Loucy (cell line): ENCODE measurements at regions not wholly inside any gene's neighbourhood (a gene's known extent, or its start where the extent isn't known, plus 50 kb on each side); places are given as distances from the start of the nearest gene placed in this dataset.

Experiments used
- H2AFZ ChIP-seq: fragments of 200-600 bp; sonication (generic); 2 replicates; pipeline ENCODE4 v1.6.0; 2016; ENCODE audit warnings: antibody characterized with exemption, mild to moderate bottlenecking, low read length, moderate library complexity
- H3F3A ChIP-seq: fragments of 200-600 bp; 2 replicates; pipeline ENCODE4 v1.6.0; 2016; ENCODE audit warnings: antibody characterized with exemption, low read depth, mild to moderate bottlenecking
- H3K27me3 ChIP-seq: fragments of 200-600 bp; sonication (generic); 2 replicates; pipeline ENCODE4 v1.6.1; 2014; ENCODE audit warnings: low read length, mild to moderate bottlenecking; ENCODE audit not compliant: insufficient read depth, poor library complexity, severe bottlenecking
- H3K36me3 ChIP-seq: fragments of 200-600 bp; sonication (generic); 2 replicates; pipeline ENCODE4 v1.6.1; 2016; ENCODE audit warnings: low read length; ENCODE audit not compliant: insufficient read depth
- H3K4me1 ChIP-seq: fragments of 200-600 bp; sonication (generic); 2 replicates; pipeline ENCODE4 v1.5.1; 2014; ENCODE audit warnings: low read length, mild to moderate bottlenecking; ENCODE audit not compliant: insufficient read depth, poor library complexity, severe bottlenecking
- H3K4me2 ChIP-seq: fragments of 200-600 bp; sonication (generic); 2 replicates; pipeline ENCODE4 v1.6.0; 2014; ENCODE audit warnings: antibody characterized with exemption, low read length, low read depth, mild to moderate bottlenecking; ENCODE audit not compliant: poor library complexity, severe bottlenecking
- H3K4me3 ChIP-seq: fragments of 200-600 bp; sonication (generic); 2 replicates; pipeline ENCODE4 v1.5.1; 2014; ENCODE audit warnings: low read length, mild to moderate bottlenecking, mixed read lengths; ENCODE audit not compliant: poor library complexity, severe bottlenecking
- H3K79me2 ChIP-seq: fragments of 200-600 bp; sonication (generic); 2 replicates; pipeline ENCODE4 v1.6.1; 2014; ENCODE audit warnings: low read length; ENCODE audit not compliant: insufficient read depth
- H3K9ac ChIP-seq: fragments of 200-600 bp; sonication (generic); 2 replicates; pipeline ENCODE4 v1.6.0; 2014; ENCODE audit warnings: mild to moderate bottlenecking, low read depth, low read length, moderate library complexity; ENCODE audit not compliant: poor library complexity, severe bottlenecking
- H3K9me2 ChIP-seq: fragments of 200-600 bp; sonication (generic); replicated peaks from 2 replicates; pipeline ENCODE4 v1.6.1; 2016; ENCODE audit warnings: low read depth, low read length, mixed read lengths
- H3K9me3 ChIP-seq: fragments of 200-600 bp; sonication (generic); 2 replicates; pipeline ENCODE4 v1.6.1; 2014; ENCODE audit warnings: mild to moderate bottlenecking, antibody characterized with exemption, low read length, low read depth; ENCODE audit not compliant: insufficient read depth
- H4K20me1 ChIP-seq: fragments of 200-600 bp; sonication (generic); 2 replicates; pipeline ENCODE4 v1.6.0; 2014; ENCODE audit warnings: antibody characterized with exemption, low read length, mild to moderate bottlenecking; ENCODE audit not compliant: insufficient read depth, poor library complexity, severe bottlenecking
- CTCF ChIP-seq: fragments of 200-600 bp; sonication (generic); conservative IDR thresholded peaks from 2 replicates; pipeline ENCODE4 v1.5.1; 2014; ENCODE audit warnings: mild to moderate bottlenecking, antibody characterized with exemption, low read length
- EZH2phosphoT487 ChIP-seq: fragments of 200-600 bp; IDR thresholded peaks from 2 replicates; pipeline ENCODE4 v1.6.1; 2018; ENCODE audit warnings: antibody characterized with exemption, mild to moderate bottlenecking, moderate library complexity, borderline replicate concordance

DNA sequence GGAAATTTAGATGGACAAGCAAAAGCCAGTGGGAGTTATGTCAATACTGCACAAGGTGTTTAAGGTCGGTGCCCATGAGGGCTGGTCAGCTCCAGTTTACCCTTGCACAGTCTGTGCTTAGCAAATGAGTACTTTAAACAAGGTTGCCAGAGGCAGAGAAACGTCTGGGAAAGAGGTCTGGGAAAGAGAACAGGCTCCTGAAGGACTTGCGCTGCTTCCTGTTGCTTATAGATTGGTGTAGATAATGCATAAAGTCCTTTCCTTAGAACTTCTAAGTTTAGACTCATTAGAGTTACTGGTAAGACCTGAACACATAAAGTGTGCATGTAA lies 162.6 kb upstream of the P2RY1 start:
- H2AFZ ChIP-seq: no peak overlapping the region

GRCh38 chr3:152676810-152677379 lies 158.0 kb upstream of the P2RY1 start:
- no peaks in the 10 kb centered on the region for H3F3A ChIP-seq
- no peaks in the 10 kb centered on the region for H3K79me2 ChIP-seq
- no peak for TF ChIP-seq EZH2phosphoT487
- TF ChIP-seq CTCF: no peak
- H3K27me3 ChIP-seq: no peaks in the 10 kb centered on the region
- H3K9me3 ChIP-seq: no peaks in the 10 kb centered on the region
- H3K4me1 ChIP-seq: no peaks in the 10 kb centered on the region
- H3K9me2 ChIP-seq: no peaks in the 10 kb centered on the region
- H3K9ac ChIP-seq: no peak overlapping the region
- no peaks in the 10 kb centered on the region for H3K36me3 ChIP-seq
- H4K20me1 ChIP-seq: no peaks in the 10 kb centered on the region
- no peak overlapping the region for H3K4me2 ChIP-seq
- no peak overlapping the region for H3K4me3 ChIP-seq
- no peak overlapping the region for H2AFZ ChIP-seq

More for the DNA sequence above, 162.6 kb upstream of the P2RY1 start:
- Histone ChIP-seq H3K9me3 (no peaks in the 10 kb centered on the region), H3K9me2 (no peaks in the 10 kb centered on the region), H3K4me3 (no peak overlapping the region), H4K20me1 (no peaks in the 10 kb centered on the region), H3K36me3 (no peaks in the 10 kb centered on the region), H3K9ac (no peak overlapping the region), H3K79me2 (no peaks in the 10 kb centered on the region), H3K4me2 (no peak overlapping the region), H3K4me1 (peaks cover 7% of the 10 kb centered on the region), H3F3A (no peaks in the 10 kb centered on the region), H3K27me3 (no peaks in the 10 kb centered on the region)
- no peak for TF ChIP-seq CTCF
- TF ChIP-seq EZH2phosphoT487: no peak

DNA sequence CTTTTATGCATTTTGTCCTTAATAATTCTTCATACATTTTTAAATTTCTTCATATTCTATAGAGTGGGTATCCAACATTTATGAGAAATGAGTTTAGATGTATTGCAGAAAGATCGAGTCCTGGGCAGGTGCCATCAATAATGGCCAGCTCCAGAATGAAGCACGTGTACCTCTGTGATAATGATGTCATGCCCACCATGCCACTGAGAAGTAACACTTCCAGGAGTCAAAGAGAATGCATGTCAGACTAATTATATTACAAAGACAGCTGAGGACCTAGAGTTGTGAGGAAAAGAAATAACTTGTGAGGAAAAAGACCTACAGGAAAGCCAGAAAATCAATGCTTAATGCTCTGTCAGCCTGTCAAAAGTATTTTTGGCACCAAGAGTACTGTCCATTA lies 157.4 kb upstream of the P2RY1 start:
- no peaks in the 10 kb centered on the region for H3K79me2 ChIP-seq
- TF ChIP-seq EZH2phosphoT487: no peak
- no peak for TF ChIP-seq CTCF

More for the DNA sequence above, 157.4 kb upstream of the P2RY1 start:
- no peaks in the 10 kb centered on the region for H3K36me3 ChIP-seq
- no peak overlapping the region for H3K4me2 ChIP-seq
- H2AFZ ChIP-seq: no peak overlapping the region
- no peak overlapping the region for H3K9ac ChIP-seq
- H3K27me3 ChIP-seq: no peaks in the 10 kb centered on the region
- H3F3A ChIP-seq: no peaks in the 10 kb centered on the region
- H3K9me3 ChIP-seq: no peaks in the 10 kb centered on the region
- no peaks in the 10 kb centered on the region for H3K4me1 ChIP-seq
- H3K4me3 ChIP-seq: no peak overlapping the region
- no peaks in the 10 kb centered on the region for H3K9me2 ChIP-seq
- no peaks in the 10 kb centered on the region for H4K20me1 ChIP-seq
